HepG2 (cell line): ENCODE measurements at regions not wholly inside any gene's neighbourhood (a gene's known extent, or its start where the extent isn't known, plus 50 kb on each side); places are given as distances from the start of the nearest gene placed in this dataset.

Experiments used
- BHLHE40 ChIP-seq: IDR thresholded peaks from 2 replicates; pipeline ENCODE4 v1.6.1; 2011; ENCODE audit warnings: low read length, improper control_type of control experiment
- GPN1 ChIP-seq: sonication (generic); formaldehyde crosslinking; IDR thresholded peaks from 2 replicates; pipeline ENCODE4 v1.5.1; 2020; ENCODE audit warnings: missing genetic modification reagents, borderline replicate concordance
- MAFK ChIP-seq, 2 experiments: IDR thresholded peaks in 1 of 2; conservative IDR thresholded peaks in 1 of 2; 2 replicates each; pipeline ENCODE4 v1.6.1; 2011; ENCODE audit warnings: improper control_type of control experiment in 2 of 2, low read length in 2 of 2
- MAX ChIP-seq: IDR thresholded peaks from 2 replicates; pipeline ENCODE4 v1.6.1; 2012; ENCODE audit warnings: inconsistent platforms
- MAZ ChIP-seq, 2 experiments: sonication (generic) in 1 of 2; formaldehyde crosslinking in 1 of 2; IDR thresholded peaks; 2 replicates each; pipeline versions ENCODE4 v1.5.0 to v1.6.1; 2012 to 2020; ENCODE audit warnings: low read depth in 2 of 2, mild to moderate bottlenecking in 2 of 2, borderline replicate concordance in 1 of 2, improper control_type of control experiment in 1 of 2, low read length in 1 of 2, missing genetic modification reagents in 1 of 2, moderate library complexity in 1 of 2
- MNT ChIP-seq: fragments of 450-650 bp; IDR thresholded peaks from 2 replicates; pipeline ENCODE4 v1.6.1; 2016
- NFIB ChIP-seq: sonication (generic); formaldehyde crosslinking; IDR thresholded peaks from 2 replicates; pipeline ENCODE4 v1.9.0; 2021; ENCODE audit warnings: missing genetic modification reagents, mild to moderate bottlenecking, borderline replicate concordance
- NONO ChIP-seq, 2 experiments: fragments of 450-650 bp in 1 of 2; sonication (generic) in 1 of 2; formaldehyde crosslinking in 1 of 2; IDR thresholded peaks in 1 of 2; conservative IDR thresholded peaks in 1 of 2; 2 replicates each; pipeline versions ENCODE4 v1.6.1 to v1.8.0; 2017 to 2022; ENCODE audit warnings: mild to moderate bottlenecking in 1 of 2, missing genetic modification reagents in 1 of 2, moderate library complexity in 1 of 2
- PHF21A ChIP-seq: sonication (generic); formaldehyde crosslinking; IDR thresholded peaks from 2 replicates; pipeline ENCODE4 v1.5.0; 2020; ENCODE audit warnings: mild to moderate bottlenecking, missing genetic modification reagents
- PHF8 ChIP-seq: sonication (generic); formaldehyde crosslinking; IDR thresholded peaks from 2 replicates; pipeline ENCODE4 v1.5.0; 2020; ENCODE audit warnings: missing genetic modification reagents
- SIX4 ChIP-seq: sonication (generic); formaldehyde crosslinking; IDR thresholded peaks from 2 replicates; pipeline ENCODE4 v1.4.0; 2020; ENCODE audit warnings: missing genetic modification reagents
- THAP7 ChIP-seq: sonication (generic); formaldehyde crosslinking; IDR thresholded peaks from 2 replicates; pipeline ENCODE4 v1.8.1; 2023; ENCODE audit warnings: mild to moderate bottlenecking, missing genetic modification reagents
- XRCC5 ChIP-seq: fragments of 200-400 bp; formaldehyde crosslinking; optimal IDR thresholded peaks from 2 replicates; pipeline ENCODE3; 2017; ENCODE audit warnings: mild to moderate bottlenecking, low read length
- ZBED4 ChIP-seq: sonication (generic); formaldehyde crosslinking; IDR thresholded peaks from 2 replicates; pipeline ENCODE4 v1.4.0; 2020; ENCODE audit warnings: missing genetic modification reagents, borderline replicate concordance
- ZBTB8A ChIP-seq: sonication (generic); formaldehyde crosslinking; IDR thresholded peaks from 2 replicates; pipeline ENCODE4 v1.4.0; 2020; ENCODE audit warnings: mild to moderate bottlenecking, low read depth, missing genetic modification reagents, borderline replicate concordance
- TF ChIP-seq, protein P1 (sequence below): sonication (generic); formaldehyde crosslinking; IDR thresholded peaks from 2 replicates; pipeline ENCODE4 v1.5.1; 2020; ENCODE audit warnings: missing genetic modification reagents, mild to moderate bottlenecking, borderline replicate concordance
- TF ChIP-seq, protein P2 (sequence below): sonication (generic); formaldehyde crosslinking; IDR thresholded peaks from 2 replicates; pipeline ENCODE4 v1.8.0; 2022; ENCODE audit warnings: missing genetic modification reagents, mild to moderate bottlenecking, moderate library complexity, borderline replicate concordance

DNA sequence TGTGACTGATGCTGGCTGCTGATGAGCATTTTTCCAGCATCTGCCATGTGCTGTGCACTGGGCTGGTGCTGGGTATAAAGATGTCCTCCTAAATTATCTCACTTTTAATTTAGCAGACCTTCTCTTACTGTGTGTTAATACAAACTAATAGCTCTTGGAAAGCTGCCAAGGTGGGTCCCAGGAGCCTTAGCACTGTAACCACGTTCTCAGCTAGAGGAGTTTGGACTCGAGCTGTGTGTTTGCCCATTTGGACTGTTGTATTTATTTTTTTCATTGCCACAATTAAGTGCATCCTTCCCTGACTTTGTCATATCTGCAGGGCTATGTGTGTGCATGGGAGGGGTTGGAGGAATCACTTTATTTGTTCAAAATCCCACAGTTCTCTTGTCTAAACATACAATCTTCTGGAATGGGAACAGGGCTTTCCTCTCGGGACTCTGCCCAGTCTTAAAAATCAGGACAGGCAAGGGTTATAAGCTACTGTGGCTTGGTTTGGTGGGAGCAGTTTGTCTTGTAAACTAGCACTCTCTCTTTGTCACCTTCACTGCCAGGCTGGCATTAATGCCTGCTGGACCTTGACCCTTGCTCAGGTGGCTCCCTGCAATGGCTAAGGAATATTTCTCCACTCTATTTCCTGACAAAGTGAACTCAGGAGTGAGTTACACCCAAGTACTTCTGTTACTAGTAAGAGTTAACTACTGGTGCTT lies 129.7 kb upstream of the MGAT5 start (continued):
- TF ChIP-seq PHF8 (CRISPR knock-in tag) (no peak), BHLHE40 (no peak), GPN1 (CRISPR knock-in tag) (no peak), THAP7 (no peak), MAX (peak; percentile 50), ZBTB8A (no peak), SIX4 (CRISPR knock-in tag) (no peak), NFIB (CRISPR knock-in tag) (no peak), MAFK (conservative IDR thresholded peaks at IDR 0.05 in 1 of 2, IDR thresholded peaks at IDR 0.05 in 1 of 2; ENCODE audit: low read length in 2 of 2) (no peak), MNT (no peak), ZBED4 (no peak), XRCC5 (no peak), MAZ (IDR thresholded peaks at IDR 0.05; ENCODE audit: borderline replicate concordance, low read depth, low read length) (no peak), MAZ (CRISPR knock-in tag; IDR thresholded peaks at IDR 0.05; ENCODE audit: low read depth) (no peak), PHF21A (CRISPR knock-in tag) (0 out of 2 replicates have a peak, but pooled peaks have one; percentile 35), NONO (IDR thresholded peaks at IDR 0.05) (no peak), NONO (CRISPR knock-in tag; conservative IDR thresholded peaks at IDR 0.05) (no peak)
- TF ChIP-seq, protein P1, sequence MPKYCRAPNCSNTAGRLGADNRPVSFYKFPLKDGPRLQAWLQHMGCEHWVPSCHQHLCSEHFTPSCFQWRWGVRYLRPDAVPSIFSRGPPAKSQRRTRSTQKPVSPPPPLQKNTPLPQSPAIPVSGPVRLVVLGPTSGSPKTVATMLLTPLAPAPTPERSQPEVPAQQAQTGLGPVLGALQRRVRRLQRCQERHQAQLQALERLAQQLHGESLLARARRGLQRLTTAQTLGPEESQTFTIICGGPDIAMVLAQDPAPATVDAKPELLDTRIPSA, result no peak
- TF ChIP-seq, protein P2, sequence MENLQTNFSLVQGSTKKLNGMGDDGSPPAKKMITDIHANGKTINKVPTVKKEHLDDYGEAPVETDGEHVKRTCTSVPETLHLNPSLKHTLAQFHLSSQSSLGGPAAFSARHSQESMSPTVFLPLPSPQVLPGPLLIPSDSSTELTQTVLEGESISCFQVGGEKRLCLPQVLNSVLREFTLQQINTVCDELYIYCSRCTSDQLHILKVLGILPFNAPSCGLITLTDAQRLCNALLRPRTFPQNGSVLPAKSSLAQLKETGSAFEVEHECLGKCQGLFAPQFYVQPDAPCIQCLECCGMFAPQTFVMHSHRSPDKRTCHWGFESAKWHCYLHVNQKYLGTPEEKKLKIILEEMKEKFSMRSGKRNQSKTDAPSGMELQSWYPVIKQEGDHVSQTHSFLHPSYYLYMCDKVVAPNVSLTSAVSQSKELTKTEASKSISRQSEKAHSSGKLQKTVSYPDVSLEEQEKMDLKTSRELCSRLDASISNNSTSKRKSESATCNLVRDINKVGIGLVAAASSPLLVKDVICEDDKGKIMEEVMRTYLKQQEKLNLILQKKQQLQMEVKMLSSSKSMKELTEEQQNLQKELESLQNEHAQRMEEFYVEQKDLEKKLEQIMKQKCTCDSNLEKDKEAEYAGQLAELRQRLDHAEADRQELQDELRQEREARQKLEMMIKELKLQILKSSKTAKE (CRISPR knock-in tag), result no peak
